ENCODE measurements at regions not wholly inside any gene's neighbourhood (a gene's known extent, or its start where the extent isn't known, plus 50 kb on each side); places are given as distances from the start of the nearest gene placed in this dataset.
"Not testable (repeated sequence)": the region's sequence is repeated elsewhere in the genome, so short reads cannot be mapped to it uniquely, and the experiment has no call there.

DNA sequence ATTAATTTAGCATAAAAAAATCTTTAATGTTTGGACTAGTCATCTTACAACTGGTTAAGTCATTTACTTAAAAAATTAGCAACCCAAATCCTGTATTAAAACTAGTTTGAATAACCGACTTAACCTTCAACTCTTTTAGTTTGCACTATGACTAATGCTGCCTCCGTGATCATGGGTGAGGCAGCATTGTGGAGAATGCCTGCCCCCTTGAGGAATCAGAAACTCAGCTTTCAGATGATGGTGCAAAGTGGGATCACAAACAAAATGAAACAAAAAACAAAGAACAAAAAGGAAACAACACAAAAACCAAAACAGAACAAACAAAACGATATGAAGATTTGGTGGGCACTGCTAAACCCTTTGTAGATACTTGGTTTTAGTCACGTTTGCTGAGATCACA lies 127.0 kb upstream of the PALM2AKAP2 start:
- Histone ChIP-seq H3K79me2 (ENCODE audit: control insufficient read depth, insufficient read depth, low read length) (no peaks in the 10 kb centered on the region), H2AFZ (ENCODE audit: low read length) (no peak overlapping the region), H3K9me3 (ENCODE audit: control insufficient read depth, insufficient read depth, low read depth, low read length) (no peaks in the 10 kb centered on the region), H3K4me2 (ENCODE audit: extremely low read depth, insufficient read depth, low read length) (no peak overlapping the region), H3K27me3 (ENCODE audit: control insufficient read depth, insufficient read depth, low read length) (peaks cover 4% of the 10 kb centered on the region), H3K36me3 (ENCODE audit: control insufficient read depth, insufficient read depth, low read length) (no peaks in the 10 kb centered on the region), H3K9ac (ENCODE audit: insufficient read depth, low read length) (no peak overlapping the region), H3K4me1 (ENCODE audit: control insufficient read depth, extremely low read depth, insufficient read depth, low read length) (no peaks in the 10 kb centered on the region), H3K4me3 (replicated peaks in 1 of 4; ENCODE audit: control extremely low read depth in 1 of 4, insufficient read depth in 1 of 4, low read depth in 3 of 4, low read length in 4 of 4) (no peak overlapping the region), H3K27ac (ENCODE audit: insufficient read depth, low read length) (no peak overlapping the region), H4K20me1 (ENCODE audit: control insufficient read depth, extremely low read depth, insufficient read depth, low read length) (no peaks in the 10 kb centered on the region)
- no peak for TF ChIP-seq EZH2 (IDR thresholded peaks at IDR 0.05; ENCODE audit: low read length, missing control alignments)
- TF ChIP-seq, protein P1, sequence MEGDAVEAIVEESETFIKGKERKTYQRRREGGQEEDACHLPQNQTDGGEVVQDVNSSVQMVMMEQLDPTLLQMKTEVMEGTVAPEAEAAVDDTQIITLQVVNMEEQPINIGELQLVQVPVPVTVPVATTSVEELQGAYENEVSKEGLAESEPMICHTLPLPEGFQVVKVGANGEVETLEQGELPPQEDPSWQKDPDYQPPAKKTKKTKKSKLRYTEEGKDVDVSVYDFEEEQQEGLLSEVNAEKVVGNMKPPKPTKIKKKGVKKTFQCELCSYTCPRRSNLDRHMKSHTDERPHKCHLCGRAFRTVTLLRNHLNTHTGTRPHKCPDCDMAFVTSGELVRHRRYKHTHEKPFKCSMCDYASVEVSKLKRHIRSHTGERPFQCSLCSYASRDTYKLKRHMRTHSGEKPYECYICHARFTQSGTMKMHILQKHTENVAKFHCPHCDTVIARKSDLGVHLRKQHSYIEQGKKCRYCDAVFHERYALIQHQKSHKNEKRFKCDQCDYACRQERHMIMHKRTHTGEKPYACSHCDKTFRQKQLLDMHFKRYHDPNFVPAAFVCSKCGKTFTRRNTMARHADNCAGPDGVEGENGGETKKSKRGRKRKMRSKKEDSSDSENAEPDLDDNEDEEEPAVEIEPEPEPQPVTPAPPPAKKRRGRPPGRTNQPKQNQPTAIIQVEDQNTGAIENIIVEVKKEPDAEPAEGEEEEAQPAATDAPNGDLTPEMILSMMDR (conservative IDR thresholded peaks at IDR 0.05 in 1 of 2, IDR thresholded peaks at IDR 0.05 in 1 of 2; ENCODE audit: low read depth in 1 of 2, low read length in 2 of 2), result peak; percentile 38 to 56
- peak; percentile 43 to 51 for DNase-seq (ENCODE audit: low read depth in 2 of 2)

DNA sequence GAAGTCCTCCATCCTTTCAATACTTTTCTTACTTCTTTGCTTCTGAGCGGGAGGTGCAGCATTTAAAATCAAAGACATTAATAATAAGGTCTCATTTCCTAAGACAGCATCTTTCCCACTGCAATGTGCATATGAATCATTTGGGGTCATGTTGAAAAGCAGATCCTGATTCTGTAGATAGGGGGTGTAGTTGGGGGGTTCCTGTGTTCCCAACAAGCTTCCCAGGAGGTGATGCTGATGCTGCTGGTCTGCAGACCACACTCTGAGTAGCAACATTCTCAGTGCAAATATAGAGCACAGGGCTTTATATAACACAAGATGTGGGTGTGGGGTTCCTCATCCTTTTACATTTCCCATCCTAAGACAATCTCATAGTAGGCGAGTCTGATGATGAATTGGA lies 126.5 kb upstream of the PALM2AKAP2 start:
- H3K4me3 ChIP-seq (replicated peaks in 1 of 4; ENCODE audit: control extremely low read depth in 1 of 4, insufficient read depth in 1 of 4, low read depth in 3 of 4, low read length in 4 of 4), result no peak overlapping the region
- no peaks in the 10 kb centered on the region for H4K20me1 ChIP-seq (ENCODE audit: control insufficient read depth, extremely low read depth, insufficient read depth, low read length)
- no peak overlapping the region for H3K27ac ChIP-seq (ENCODE audit: insufficient read depth, low read length)
- no peak for DNase-seq (ENCODE audit: low read depth in 2 of 2)
- no peak overlapping the region for H3K4me2 ChIP-seq (ENCODE audit: extremely low read depth, insufficient read depth, low read length)
- H3K4me1 ChIP-seq (ENCODE audit: control insufficient read depth, extremely low read depth, insufficient read depth, low read length), result no peaks in the 10 kb centered on the region
- H3K9me3 ChIP-seq (ENCODE audit: control insufficient read depth, insufficient read depth, low read depth, low read length), result no peaks in the 10 kb centered on the region
- no peak overlapping the region for H2AFZ ChIP-seq (ENCODE audit: low read length)
- peaks cover 4% of the 10 kb centered on the region for H3K27me3 ChIP-seq (ENCODE audit: control insufficient read depth, insufficient read depth, low read length)
- no peaks in the 10 kb centered on the region for H3K79me2 ChIP-seq (ENCODE audit: control insufficient read depth, insufficient read depth, low read length)
- no peak overlapping the region for H3K9ac ChIP-seq (ENCODE audit: insufficient read depth, low read length)
- TF ChIP-seq, protein P1 (conservative IDR thresholded peaks at IDR 0.05 in 1 of 2, IDR thresholded peaks at IDR 0.05 in 1 of 2; ENCODE audit: low read depth in 1 of 2, low read length in 2 of 2), result peak in 1 of 2 donors; percentile 9
- TF ChIP-seq EZH2 (IDR thresholded peaks at IDR 0.05; ENCODE audit: low read length, missing control alignments), result no peak
- H3K36me3 ChIP-seq (ENCODE audit: control insufficient read depth, insufficient read depth, low read length), result no peaks in the 10 kb centered on the region

DNA sequence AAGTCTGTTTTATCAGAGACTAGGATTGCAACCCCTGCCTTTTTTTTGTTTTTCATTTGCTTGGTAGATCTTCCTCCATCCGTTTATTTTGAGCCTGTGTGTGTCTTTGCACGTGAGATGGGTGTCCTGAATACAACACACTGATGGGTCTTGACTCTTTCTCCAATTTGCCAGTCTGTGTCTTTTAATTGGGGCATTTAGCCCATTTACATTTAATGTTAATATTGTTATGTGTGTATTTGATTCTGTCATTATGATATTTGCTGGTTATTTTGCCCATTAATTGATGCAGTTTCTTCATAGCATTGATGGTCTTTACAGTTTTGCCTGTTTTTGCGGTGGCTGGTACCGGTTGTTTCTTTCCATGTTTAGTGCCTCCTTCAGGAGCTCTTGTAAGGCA lies 116.0 kb upstream of the PALM2AKAP2 start:
- H3K4me1 ChIP-seq (ENCODE audit: control insufficient read depth, extremely low read depth, insufficient read depth, low read length); H3K4me3 ChIP-seq (replicated peaks in 1 of 4; ENCODE audit: control extremely low read depth in 1 of 4, insufficient read depth in 1 of 4, low read depth in 3 of 4, low read length in 4 of 4); H4K20me1 ChIP-seq (ENCODE audit: control insufficient read depth, extremely low read depth, insufficient read depth, low read length); DNase-seq (ENCODE audit: low read depth in 2 of 2); H3K36me3 ChIP-seq (ENCODE audit: control insufficient read depth, insufficient read depth, low read length); H3K9me3 ChIP-seq (ENCODE audit: control insufficient read depth, insufficient read depth, low read depth, low read length); H3K4me2 ChIP-seq (ENCODE audit: extremely low read depth, insufficient read depth, low read length); H3K27me3 ChIP-seq (ENCODE audit: control insufficient read depth, insufficient read depth, low read length); H2AFZ ChIP-seq (ENCODE audit: low read length); H3K9ac ChIP-seq (ENCODE audit: insufficient read depth, low read length); H3K27ac ChIP-seq (ENCODE audit: insufficient read depth, low read length); H3K79me2 ChIP-seq (ENCODE audit: control insufficient read depth, insufficient read depth, low read length): not testable (repeated sequence)

DNA sequence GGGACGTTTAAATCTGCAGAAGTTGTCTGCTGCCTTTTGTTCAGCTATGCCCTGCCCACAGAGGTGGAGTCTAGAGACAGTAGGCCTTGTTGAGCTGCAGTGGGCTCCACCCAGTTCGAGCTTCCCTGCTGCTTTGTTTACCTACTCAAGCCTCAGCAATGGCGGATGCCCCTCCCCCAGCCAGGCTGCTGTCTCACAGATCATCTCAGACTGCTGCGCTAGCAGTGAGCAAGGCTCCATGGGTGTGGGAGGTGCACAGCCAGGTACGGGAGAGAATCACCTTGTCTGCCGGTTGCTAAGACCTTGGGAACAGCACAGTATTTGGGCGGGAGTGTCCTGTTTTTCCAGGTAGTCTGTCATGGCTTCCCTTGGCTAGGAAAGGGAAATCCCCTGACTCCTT lies 114.3 kb upstream of the PALM2AKAP2 start:
- not testable (repeated sequence) for H3K27ac ChIP-seq (ENCODE audit: insufficient read depth, low read length); H4K20me1 ChIP-seq (ENCODE audit: control insufficient read depth, extremely low read depth, insufficient read depth, low read length); H3K4me3 ChIP-seq (replicated peaks in 1 of 4; ENCODE audit: control extremely low read depth in 1 of 4, insufficient read depth in 1 of 4, low read depth in 3 of 4, low read length in 4 of 4); H3K4me1 ChIP-seq (ENCODE audit: control insufficient read depth, extremely low read depth, insufficient read depth, low read length); H3K9me3 ChIP-seq (ENCODE audit: control insufficient read depth, insufficient read depth, low read depth, low read length); H3K27me3 ChIP-seq (ENCODE audit: control insufficient read depth, insufficient read depth, low read length); H2AFZ ChIP-seq (ENCODE audit: low read length); H3K36me3 ChIP-seq (ENCODE audit: control insufficient read depth, insufficient read depth, low read length); H3K4me2 ChIP-seq (ENCODE audit: extremely low read depth, insufficient read depth, low read length); H3K79me2 ChIP-seq (ENCODE audit: control insufficient read depth, insufficient read depth, low read length); H3K9ac ChIP-seq (ENCODE audit: insufficient read depth, low read length); DNase-seq (ENCODE audit: low read depth in 2 of 2)
